Gastrocnemius medialis (tissue), 4 donors: ENCODE measurements at regions not wholly inside any gene's neighbourhood (a gene's known extent, or its start where the extent isn't known, plus 50 kb on each side); places are given as distances from the start of the nearest gene placed in this dataset.

ENCODE experiments used
- ATAC-seq, 2 donors: fragments of 150-250 bp; one replicate each; pipeline ENCODE4 v1.9.1; 2016
- DNase-seq, 2 donors: peaks; one replicate each; pipeline ENCODE4 v3.0.0-alpha.2; 2019
- H3K27ac ChIP-seq, 4 donors: fragments of 200-600 bp; sonication (generic); 1 replicate in 1 of 4; 2 replicates in 3 of 4; pipeline ENCODE4 v1.5.1; 2016 to 2018; ENCODE audit warnings: mild to moderate bottlenecking in 2 of 4, moderate library complexity in 1 of 4
- H3K27me3 ChIP-seq, 3 donors: fragments of 200-600 bp; sonication (generic) in 2 of 3; 1 replicate in 1 of 3; 2 replicates in 2 of 3; pipeline versions ENCODE4 v1.5.1 to v1.6.0; 2016 to 2019; ENCODE audit warnings: mild to moderate bottlenecking in 1 of 3, moderate library complexity in 1 of 3
- H3K36me3 ChIP-seq, 2 donors: fragments of 200-600 bp; sonication (generic) in 1 of 2; one replicate each; pipeline ENCODE4 v1.5.1; 2017 to 2018
- H3K4me1 ChIP-seq, 2 donors: fragments of 200-600 bp; sonication (generic) in 1 of 2; one replicate each; pipeline ENCODE4 v1.5.1; 2016 to 2017; ENCODE audit warnings: mild to moderate bottlenecking in 2 of 2
- H3K4me3 ChIP-seq, 4 donors: fragments of 200-600 bp; sonication (generic) in 3 of 4; 1 replicate in 1 of 4; 2 replicates in 3 of 4; pipeline ENCODE4 v1.5.1; 2016 to 2019; ENCODE audit warnings: mild to moderate bottlenecking in 2 of 4
- H3K9me3 ChIP-seq, 3 donors: fragments of 200-600 bp; sonication (generic) in 2 of 3; 1 replicate in 1 of 3; 2 replicates in 2 of 3; pipeline ENCODE4 v1.5.1; 2016 to 2019
- CTCF ChIP-seq, 5 experiments: fragments of 450-650 bp in 3 of 5; fragments of 200-600 bp in 2 of 5; sonication (generic) in 2 of 5; IDR thresholded peaks in 4 of 5; conservative IDR thresholded peaks in 1 of 5; 1 replicate in 4 of 5; 2 replicates in 1 of 5; pipeline ENCODE4 v1.5.1; 2016 to 2019; ENCODE audit warnings: antibody characterized with exemption in 5 of 5, mild to moderate bottlenecking in 3 of 5, moderate library complexity in 3 of 5
- POLR2A ChIP-seq, 2 donors: fragments of 450-650 bp; IDR thresholded peaks; one replicate each; pipeline ENCODE4 v1.6.1; 2017; ENCODE audit warnings: antibody characterized with exemption in 2 of 2, mild to moderate bottlenecking in 2 of 2, moderate library complexity in 2 of 2
- in situ Hi-C, 4 donors: fragments of 200-750 bp; cut with MboI; loops; one replicate each; pipeline versions ENCODE4 v1.15.0 to v1.8.0; 2017; ENCODE audit warnings: low sequenced_read_pairs in 4 of 4
- intact Hi-C: fragments of 100-400 bp; cut with DNase I; formaldehyde crosslinking; loops from one replicate; pipeline ENCODE4 v1.15.1; 2023; ENCODE audit warnings: low total_unique reads

GRCh38 chr3:150319900-150320299 is 88.2 kb upstream of the TSC22D2 start:
- Histone ChIP-seq H3K27me3 (no peaks in the 10 kb centered on the region), H3K4me1 (no peaks in the 10 kb centered on the region), H3K27ac (no peak overlapping the region), H3K9me3 (no peaks in the 10 kb centered on the region), H3K36me3 (no peaks in the 10 kb centered on the region), H3K4me3 (no peak overlapping the region)
- intact Hi-C loops (no loop called here), in situ Hi-C loops (no loop called here)
- no peak for DNase-seq
- TF ChIP-seq CTCF (IDR thresholded peaks at IDR 0.05 in 4 of 5, conservative IDR thresholded peaks at IDR 0.05 in 1 of 5) (no peak), POLR2A (IDR thresholded peaks at IDR 0.05) (no peak)
- ATAC-seq, result peak in 1 of 2 donors; percentile 39

GRCh38 chr3:150317469-150317868 is 90.6 kb upstream of the TSC22D2 start:
- ATAC-seq (no peak), DNase-seq (no peak)
- H3K36me3 ChIP-seq, result no peaks in the 10 kb centered on the region
- no peaks in the 10 kb centered on the region for H3K4me1 ChIP-seq
- H3K27me3 ChIP-seq, result no peaks in the 10 kb centered on the region
- H3K27ac ChIP-seq, result no peak overlapping the region
- no peaks in the 10 kb centered on the region for H3K9me3 ChIP-seq
- TF ChIP-seq POLR2A (IDR thresholded peaks at IDR 0.05), result no peak
- no peak for TF ChIP-seq CTCF (IDR thresholded peaks at IDR 0.05 in 4 of 5, conservative IDR thresholded peaks at IDR 0.05 in 1 of 5)
- no peak overlapping the region for H3K4me3 ChIP-seq
- in situ Hi-C loops (no loop called here), intact Hi-C loops (no loop called here)

GRCh38 chr3:150315721-150316120 is 92.4 kb upstream of the TSC22D2 start:
- no peak overlapping the region for H3K4me3 ChIP-seq
- intact Hi-C loops, result no loop called here
- H3K27ac ChIP-seq, result no peak overlapping the region
- no peak for DNase-seq
- H3K4me1 ChIP-seq, result no peaks in the 10 kb centered on the region
- H3K9me3 ChIP-seq, result no peaks in the 10 kb centered on the region
- no peak for TF ChIP-seq POLR2A (IDR thresholded peaks at IDR 0.05)
- TF ChIP-seq CTCF (IDR thresholded peaks at IDR 0.05 in 4 of 5, conservative IDR thresholded peaks at IDR 0.05 in 1 of 5), result no peak
- H3K27me3 ChIP-seq, result no peaks in the 10 kb centered on the region
- no peaks in the 10 kb centered on the region for H3K36me3 ChIP-seq
- no peak for ATAC-seq
- in situ Hi-C loops, result no loop called here

GRCh38 chr3:150314248-150315004 is 93.7 kb upstream of the TSC22D2 start:
- no peak for ATAC-seq
- no peaks in the 10 kb centered on the region for H3K4me1 ChIP-seq
- no peak overlapping the region for H3K27ac ChIP-seq
- intact Hi-C loops, result no loop called here
- no peaks in the 10 kb centered on the region for H3K36me3 ChIP-seq
- no peak for DNase-seq
- TF ChIP-seq POLR2A (IDR thresholded peaks at IDR 0.05), result no peak
- no peaks in the 10 kb centered on the region for H3K27me3 ChIP-seq
- H3K9me3 ChIP-seq, result no peaks in the 10 kb centered on the region
- in situ Hi-C loops, result no loop called here
- no peak overlapping the region for H3K4me3 ChIP-seq

GRCh38 chr3:150312018-150312657 is 96.0 kb upstream of the TSC22D2 start:
- H3K27ac ChIP-seq, result no peak overlapping the region
- TF ChIP-seq POLR2A (IDR thresholded peaks at IDR 0.05) (no peak), CTCF (IDR thresholded peaks at IDR 0.05 in 4 of 5, conservative IDR thresholded peaks at IDR 0.05 in 1 of 5) (no peak)
- H3K36me3 ChIP-seq, result no peaks in the 10 kb centered on the region
- no peaks in the 10 kb centered on the region for H3K27me3 ChIP-seq
- no peaks in the 10 kb centered on the region for H3K4me1 ChIP-seq
- no peak for ATAC-seq
- in situ Hi-C loops, result no loop called here
- H3K4me3 ChIP-seq, result no peak overlapping the region
- no peak for DNase-seq
- intact Hi-C loops, result no loop called here
- no peaks in the 10 kb centered on the region for H3K9me3 ChIP-seq
